Activated T-helper 9 cell treated with anti-CD3 and anti-CD28 coated beads, Interleukin-2, amount 50 U/mL, for 16 hours (primary cell): ENCODE measurements at regions not wholly inside any gene's neighbourhood (a gene's known extent, or its start where the extent isn't known, plus 50 kb on each side); places are given as distances from the start of the nearest gene placed in this dataset.

Source experiments
- DNase-seq: peaks from one replicate; pipeline ENCODE4 v3.0.0-alpha.2; 2020; ENCODE audit warnings: low read depth

- no peak for DNase-seq
These were observed 251.7 kb upstream of the TENM3 start for GRCh38 chr4:181991369-181992108.

- DNase-seq = no peak
These were observed 244.6 kb upstream of the TENM3 start for GRCh38 chr4:181998398-181999295.

GRCh38 chr4:182000077-182000476 lies 243.1 kb upstream of the TENM3 start:
- DNase-seq = no peak

- no peak for DNase-seq
These were observed 232.3 kb upstream of the TENM3 start for GRCh38 chr4:182010876-182011275.

GRCh38 chr4:182014164-182014563 lies 229.0 kb upstream of the TENM3 start:
- DNase-seq = no peak

- no peak for DNase-seq
These were observed 228.2 kb upstream of the TENM3 start for GRCh38 chr4:182015014-182015413.

- no peak for DNase-seq
These were observed 227.3 kb upstream of the TENM3 start for GRCh38 chr4:182015893-182016292.

GRCh38 chr4:182017038-182017437 lies 226.2 kb upstream of the TENM3 start:
- DNase-seq = no peak

GRCh38 chr4:182018691-182019090 lies 224.5 kb upstream of the TENM3 start:
- DNase-seq = no peak

- no peak for DNase-seq
These were observed 224.0 kb upstream of the TENM3 start for GRCh38 chr4:182019148-182019652.

- no peak for DNase-seq
These were observed 220.3 kb upstream of the TENM3 start for GRCh38 chr4:182022909-182023308.

GRCh38 chr4:182023469-182023868 lies 219.7 kb upstream of the TENM3 start:
- DNase-seq = no peak

- DNase-seq = no peak
These were observed 200.3 kb upstream of the TENM3 start for GRCh38 chr4:182042945-182043344.

- DNase-seq = no peak
These were observed 194.3 kb upstream of the TENM3 start for GRCh38 chr4:182048871-182049270.

- no peak for DNase-seq
These were observed 186.3 kb upstream of the TENM3 start for GRCh38 chr4:182056866-182057265.

GRCh38 chr4:182062458-182062857 lies 180.7 kb upstream of the TENM3 start:
- no peak for DNase-seq

- no peak for DNase-seq
These were observed 180.3 kb upstream of the TENM3 start for GRCh38 chr4:182062936-182063335.

GRCh38 chr4:182063651-182064050 lies 179.6 kb upstream of the TENM3 start:
- no peak for DNase-seq

- DNase-seq = no peak
These were observed 177.9 kb upstream of the TENM3 start for GRCh38 chr4:182065255-182065654.

GRCh38 chr4:182066037-182066436 lies 177.2 kb upstream of the TENM3 start:
- DNase-seq = no peak

- DNase-seq = no peak
These were observed 175.4 kb upstream of the TENM3 start for GRCh38 chr4:182067828-182068227.

- no peak for DNase-seq
These were observed 174.3 kb upstream of the TENM3 start for GRCh38 chr4:182068920-182069319.

- DNase-seq = no peak
These were observed 169.9 kb upstream of the TENM3 start for GRCh38 chr4:182073278-182073677.
